HUES64 (cell line): ENCODE measurements at regions not wholly inside any gene's neighbourhood (a gene's known extent, or its start where the extent isn't known, plus 50 kb on each side); places are given as distances from the start of the nearest gene placed in this dataset.

Experiments used
- H3K27ac ChIP-seq: 2 replicates; pipeline ENCODE4 v1.7.0; 2013; ENCODE audit warnings: low read depth, low read length, inconsistent platforms
- H3K27me3 ChIP-seq: 2 replicates; pipeline ENCODE4 v1.6.1; 2013; ENCODE audit warnings: mild to moderate bottlenecking, low read length; ENCODE audit not compliant: insufficient read depth
- H3K36me3 ChIP-seq: 2 replicates; pipeline ENCODE4 v1.6.1; 2013; ENCODE audit warnings: mild to moderate bottlenecking, low read length; ENCODE audit not compliant: insufficient read depth
- H3K4me1 ChIP-seq: 2 replicates; pipeline ENCODE4 v1.6.1; 2013; ENCODE audit warnings: mild to moderate bottlenecking, low read length, moderate library complexity; ENCODE audit not compliant: insufficient read depth
- H3K4me3 ChIP-seq: 2 replicates; pipeline ENCODE4 v1.5.1; 2013; ENCODE audit warnings: mild to moderate bottlenecking, low read length, moderate library complexity
- H3K9ac ChIP-seq: 2 replicates; pipeline ENCODE4 v1.6.1; 2013; ENCODE audit warnings: mild to moderate bottlenecking, low read depth, low read length
- H3K9me3 ChIP-seq: 2 replicates; pipeline ENCODE4 v1.6.1; 2013; ENCODE audit warnings: low read depth, low read length; ENCODE audit not compliant: insufficient read depth
- WGBS: fragments of 150-250, 120-280 bp; methylation state at CpG from one replicate; pipeline ENCODE4 v1.1.7; 2013; ENCODE audit warnings: missing lambda C conversion rate; 5-methylcytosine and 5-hydroxymethylcytosine counted together

- WGBS = 94% methylated on average over 23 of the region's 23 CpGs
These were observed 105.2 kb upstream of the OTOS start for GRCh38 chr2:240245706-240246105.

DNA sequence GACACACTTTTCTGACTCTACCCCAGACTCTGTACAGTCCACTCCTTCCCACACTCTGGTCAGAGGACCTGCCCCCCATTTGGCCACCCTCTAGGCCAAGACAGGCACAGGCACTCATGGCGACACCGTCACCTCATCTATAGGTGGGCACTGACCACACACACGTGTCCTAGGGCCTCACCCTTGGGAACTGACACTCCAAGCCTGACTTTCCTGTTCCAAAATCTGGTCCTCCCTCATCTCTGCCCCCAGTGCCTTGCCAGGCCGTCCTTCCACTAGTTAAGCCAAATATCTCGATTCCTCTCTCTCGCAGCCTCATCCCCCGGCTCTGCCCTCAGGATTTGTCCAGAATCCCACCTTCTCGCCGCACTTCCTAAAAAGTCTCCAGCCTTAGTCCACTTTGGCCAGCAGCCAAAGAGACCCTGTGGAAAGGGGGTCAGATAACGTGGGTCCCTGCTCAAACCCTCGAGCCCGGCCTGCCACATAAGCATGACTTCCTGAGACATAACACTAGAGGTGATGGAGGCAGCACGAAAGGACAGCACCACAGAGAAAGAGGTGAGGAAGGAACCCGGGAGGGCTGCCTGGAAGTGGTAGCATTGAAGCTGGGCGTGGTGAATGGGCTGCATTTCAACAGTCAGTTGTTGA, 105.8 kb upstream of the OTOS start:
- 93% methylated on average over 15 of the region's 15 CpGs for WGBS
- Histone ChIP-seq H3K27me3 (no peaks in the 10 kb centered on the region), H3K36me3 (no peaks in the 10 kb centered on the region), H3K9me3 (no peaks in the 10 kb centered on the region), H3K9ac (no peak overlapping the region), H3K4me3 (no peak overlapping the region), H3K4me1 (no peaks in the 10 kb centered on the region), H3K27ac (no peak overlapping the region)

More at GRCh38 chr2:240245706-240246105, 105.2 kb upstream of the OTOS start:
- no peaks in the 10 kb centered on the region for H3K9me3 ChIP-seq
- no peaks in the 10 kb centered on the region for H3K4me1 ChIP-seq
- no peak overlapping the region for H3K9ac ChIP-seq
- no peaks in the 10 kb centered on the region; the same call in 1 of the 2 replicates for H3K27me3 ChIP-seq
- H3K4me3 ChIP-seq = no peak overlapping the region
- H3K27ac ChIP-seq = no peak overlapping the region
- H3K36me3 ChIP-seq = no peaks in the 10 kb centered on the region

GRCh38 chr2:240247241-240247867, 106.9 kb upstream of the OTOS start:
- no peaks in the 10 kb centered on the region for H3K9me3 ChIP-seq
- H3K27me3 ChIP-seq = no peaks in the 10 kb centered on the region
- H3K27ac ChIP-seq = no peak overlapping the region
- H3K36me3 ChIP-seq = no peaks in the 10 kb centered on the region
- WGBS = 94% methylated on average over 10 of the region's 10 CpGs
- no peak overlapping the region for H3K9ac ChIP-seq
- H3K4me1 ChIP-seq = no peaks in the 10 kb centered on the region
- H3K4me3 ChIP-seq = no peak overlapping the region

DNA sequence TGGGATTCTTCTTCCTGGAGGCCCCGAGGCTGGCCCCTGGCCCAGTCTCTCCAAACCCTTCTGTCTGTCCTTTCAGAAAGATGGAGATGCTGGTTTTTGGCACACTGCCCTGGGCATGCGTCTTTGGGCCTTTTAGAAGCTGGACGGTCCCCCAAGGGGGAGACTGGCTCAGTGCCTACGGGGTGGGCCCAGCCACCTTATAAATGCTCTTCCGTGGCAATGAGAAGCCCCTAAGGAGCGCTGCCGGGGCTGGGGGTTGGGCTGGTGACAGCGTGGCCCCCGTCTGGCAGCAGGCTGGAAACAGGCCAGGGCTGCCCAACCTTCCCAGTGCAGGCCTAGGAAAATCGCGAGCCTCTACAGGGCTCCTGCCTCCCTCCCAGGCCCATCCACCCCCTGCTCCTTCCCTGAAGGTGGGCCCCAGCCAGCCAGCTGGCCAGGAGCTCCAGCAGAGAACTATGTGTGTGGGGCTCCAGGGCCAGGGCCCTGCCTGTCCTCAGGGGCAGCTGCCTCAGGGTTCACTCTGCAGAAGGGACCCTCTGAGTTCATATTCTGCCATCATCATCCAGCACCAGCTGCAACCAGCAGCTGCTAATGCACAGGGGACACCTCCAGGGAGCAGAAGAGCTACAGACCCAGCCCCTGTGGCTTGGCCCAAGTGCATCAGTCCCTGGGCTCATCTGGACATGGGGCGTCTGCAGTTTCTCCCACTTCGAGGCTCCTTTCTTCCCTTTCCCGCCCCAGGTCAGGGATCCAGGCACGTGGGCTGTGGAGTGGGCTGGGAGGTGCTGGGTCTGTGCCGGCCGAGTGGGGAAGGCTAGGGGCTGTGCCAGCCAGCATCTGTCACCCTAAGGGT, 107.6 kb upstream of the OTOS start:
- H3K27ac ChIP-seq = no peak overlapping the region
- no peaks in the 10 kb centered on the region for H3K4me1 ChIP-seq
- H3K9me3 ChIP-seq = no peaks in the 10 kb centered on the region
- no peak overlapping the region for H3K4me3 ChIP-seq
- H3K9ac ChIP-seq = no peak overlapping the region
- no peaks in the 10 kb centered on the region for H3K36me3 ChIP-seq
- no peaks in the 10 kb centered on the region for H3K27me3 ChIP-seq
- 90% methylated on average over 17 of the region's 17 CpGs for WGBS

DNA sequence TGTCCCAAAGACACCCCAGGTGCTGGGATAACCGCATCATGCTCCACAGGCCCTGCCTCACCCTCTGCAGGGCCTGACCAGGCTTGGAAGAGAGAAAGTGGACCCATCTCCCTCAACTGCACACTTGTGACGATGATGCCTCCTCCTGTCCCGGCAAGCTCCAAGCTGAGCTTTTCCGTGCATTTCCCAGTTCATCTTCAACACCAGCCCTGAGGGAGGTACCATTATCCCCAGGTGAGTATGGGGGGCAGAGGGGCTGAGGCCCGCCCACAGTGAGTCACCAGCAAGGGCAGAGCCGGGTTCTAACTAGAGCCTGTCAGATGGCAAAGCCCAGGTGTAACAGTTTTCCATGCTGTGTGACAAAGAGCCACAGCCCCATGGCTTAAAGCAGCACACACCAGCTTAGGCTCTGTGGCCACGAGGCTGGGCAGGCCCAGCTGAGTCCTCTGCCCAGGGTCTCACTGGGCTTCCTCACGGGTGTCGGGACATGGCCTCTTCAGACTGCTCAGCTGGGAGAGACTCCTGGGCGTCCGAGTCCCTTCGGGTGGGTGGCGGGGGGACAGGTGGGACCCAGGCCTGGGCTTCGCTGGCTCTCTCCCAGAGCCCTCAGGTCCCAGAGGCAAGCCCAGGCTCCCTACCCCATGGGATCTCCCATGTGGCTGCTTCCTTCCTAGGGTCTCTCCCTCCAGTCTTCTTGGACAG, 108.4 kb upstream of the OTOS start:
- H3K27me3 ChIP-seq = no peaks in the 10 kb centered on the region
- no peaks in the 10 kb centered on the region for H3K4me1 ChIP-seq
- H3K9ac ChIP-seq = no peak overlapping the region
- no peak overlapping the region for H3K4me3 ChIP-seq
- H3K36me3 ChIP-seq = no peaks in the 10 kb centered on the region
- 82% methylated on average over 14 of the region's 14 CpGs for WGBS
- no peaks in the 10 kb centered on the region for H3K9me3 ChIP-seq
- H3K27ac ChIP-seq = no peak overlapping the region

GRCh38 chr2:240249423-240250149, 109.1 kb upstream of the OTOS start:
- Histone ChIP-seq H3K27me3 (no peaks in the 10 kb centered on the region), H3K9me3 (no peaks in the 10 kb centered on the region), H3K36me3 (no peaks in the 10 kb centered on the region), H3K4me3 (no peak overlapping the region), H3K27ac (no peak overlapping the region), H3K4me1 (no peaks in the 10 kb centered on the region), H3K9ac (no peak overlapping the region)
- WGBS = 90% methylated on average over 21 of the region's 21 CpGs

- Histone ChIP-seq H3K4me1 (no peaks in the 10 kb centered on the region), H3K27me3 (no peaks in the 10 kb centered on the region), H3K9me3 (no peaks in the 10 kb centered on the region), H3K9ac (no peak overlapping the region), H3K4me3 (no peak overlapping the region), H3K27ac (no peak overlapping the region), H3K36me3 (no peaks in the 10 kb centered on the region)
- 90% methylated on average over 14 of the region's 14 CpGs for WGBS
These were observed 109.9 kb upstream of the OTOS start for GRCh38 chr2:240250150-240250984.

DNA sequence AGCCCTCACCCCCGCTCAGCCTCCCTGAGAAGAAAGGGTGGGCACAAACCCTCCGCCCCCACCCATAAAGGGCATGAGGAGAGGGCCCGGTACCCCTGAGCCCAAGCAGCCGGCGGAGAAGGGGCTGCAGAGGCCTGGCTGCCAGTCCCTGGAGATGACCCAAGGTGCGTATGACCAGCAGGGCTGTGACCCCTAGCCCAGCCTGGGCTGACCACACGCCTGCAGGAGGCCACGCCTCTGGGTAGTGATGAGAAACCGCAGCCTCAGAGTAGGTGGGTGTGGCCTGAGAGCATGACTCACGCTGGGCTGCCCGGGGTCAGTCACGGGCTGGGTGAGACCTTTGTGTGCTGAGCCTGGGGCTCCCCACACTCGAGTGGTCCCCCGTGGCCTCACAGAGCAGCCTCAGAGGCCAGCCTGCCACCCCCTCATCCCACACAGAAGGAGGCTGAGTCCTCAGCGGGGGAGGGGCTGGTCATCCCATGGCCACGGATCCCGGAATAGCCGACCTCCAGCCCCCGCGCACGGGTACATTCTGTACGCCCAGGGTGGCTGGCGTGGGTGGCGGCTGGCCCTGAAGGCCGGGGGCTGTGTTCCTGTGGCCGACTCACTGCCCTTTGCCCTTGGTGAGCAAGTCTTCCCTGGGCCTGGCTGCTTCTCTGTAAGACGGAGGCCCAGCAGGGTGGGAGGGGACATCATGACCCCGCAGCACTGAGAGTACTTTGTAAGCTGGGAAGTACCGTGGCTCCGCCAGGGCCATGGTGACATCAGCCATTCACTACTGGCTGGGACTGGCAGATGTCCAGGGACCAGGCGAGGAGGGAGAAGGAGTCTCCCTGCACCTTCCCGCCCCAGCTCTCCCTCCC, 110.8 kb upstream of the OTOS start:
- Histone ChIP-seq H3K9ac (no peak overlapping the region), H3K36me3 (no peaks in the 10 kb centered on the region), H3K4me1 (peaks cover 4% of the 10 kb centered on the region; the same call in 1 of the 2 replicates), H3K27me3 (no peaks in the 10 kb centered on the region), H3K27ac (no peak overlapping the region), H3K9me3 (no peaks in the 10 kb centered on the region), H3K4me3 (no peak overlapping the region)
- WGBS = 57% methylated on average over 31 of the region's 32 CpGs

- WGBS = 93% methylated on average over 5 of the region's 6 CpGs
- H3K4me1 ChIP-seq = peaks cover 4% of the 10 kb centered on the region; the same call in 1 of the 2 replicates
- H3K27ac ChIP-seq = no peak overlapping the region
These were observed 111.4 kb upstream of the OTOS start for GRCh38 chr2:240251848-240252190.

More at GRCh38 chr2:240251848-240252190, 111.4 kb upstream of the OTOS start:
- Histone ChIP-seq H3K4me3 (no peak overlapping the region), H3K36me3 (no peaks in the 10 kb centered on the region), H3K9ac (no peak overlapping the region), H3K27me3 (no peaks in the 10 kb centered on the region), H3K9me3 (no peaks in the 10 kb centered on the region)
